ENCODE measurements at regions not wholly inside any gene's neighbourhood (a gene's known extent, or its start where the extent isn't known, plus 50 kb on each side); places are given as distances from the start of the nearest gene placed in this dataset.
"Not testable (repeated sequence)": the region's sequence is repeated elsewhere in the genome, so short reads cannot be mapped to it uniquely, and the experiment has no call there.

GRCh38 chr12:125860672-125861288, 795.5 kb downstream of the AACS start:
- DNase-seq (ENCODE audit: insufficient read length, low spot score) (no peak), FAIRE-seq (no peak)
- TF ChIP-seq CTCF (IDR thresholded peaks at IDR 0.05; ENCODE audit: insufficient read depth, missing control alignments): no peak

DNA sequence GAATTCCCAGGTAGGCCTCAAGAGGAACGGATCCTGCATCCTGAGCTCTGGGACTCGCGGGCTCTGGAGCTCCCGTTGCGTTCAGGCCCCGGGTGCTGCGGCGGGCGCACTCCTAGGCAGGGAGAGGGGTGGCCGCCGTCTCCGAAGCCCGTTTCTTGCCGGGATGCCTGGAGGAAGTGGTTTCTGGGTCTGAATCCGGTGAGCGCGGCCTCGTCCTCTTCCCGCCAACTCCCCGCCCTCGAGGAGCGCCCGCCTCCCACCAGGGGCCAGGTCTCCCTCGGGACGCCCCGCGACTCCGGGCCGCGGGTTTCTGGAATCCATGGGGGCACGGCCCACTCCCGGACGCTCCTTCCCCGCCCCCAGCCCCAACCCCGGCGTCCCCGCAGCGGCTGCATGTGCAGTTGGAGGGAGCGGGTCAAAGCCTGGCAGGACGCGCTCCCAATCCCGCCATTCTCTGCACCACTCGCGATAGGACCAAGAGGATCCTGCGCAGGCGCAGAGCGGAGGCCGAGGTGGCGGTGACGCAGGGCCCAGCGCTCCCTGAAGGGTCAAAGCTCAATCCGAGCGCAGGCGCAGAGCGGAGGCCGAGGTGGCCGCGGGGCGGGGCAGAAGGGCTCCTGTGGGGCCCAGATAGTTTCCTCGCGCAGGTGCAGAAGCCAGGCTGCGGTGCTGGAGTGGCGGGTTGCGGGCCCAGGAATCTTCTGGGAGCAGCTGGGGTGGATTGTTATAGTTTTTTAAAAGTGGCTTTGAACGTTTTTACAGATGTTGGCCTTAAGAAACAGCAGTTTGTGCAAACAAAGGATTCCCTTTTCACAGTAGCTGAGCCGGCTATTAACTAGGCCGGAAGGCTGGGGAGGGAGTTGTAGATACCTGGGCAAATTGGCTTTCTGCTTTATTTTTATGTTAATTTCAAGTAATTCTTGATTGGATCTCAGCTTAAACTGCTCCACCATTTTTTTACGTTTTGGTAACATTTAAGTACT, 796.4 kb downstream of the AACS start:
- DNase-seq (ENCODE audit: insufficient read length, low spot score): no peak

GRCh38 chr12:125865236-125865635, 800.0 kb downstream of the AACS start:
- DNase-seq (ENCODE audit: insufficient read length, low spot score); FAIRE-seq: not testable (repeated sequence)

More for the DNA sequence above, 796.4 kb downstream of the AACS start:
- no peak for TF ChIP-seq CTCF (IDR thresholded peaks at IDR 0.05; ENCODE audit: insufficient read depth, missing control alignments)
- FAIRE-seq: no peak

GRCh38 chr12:125871811-125872594, 806.8 kb downstream of the AACS start:
- no peak for TF ChIP-seq CTCF (IDR thresholded peaks at IDR 0.05; ENCODE audit: insufficient read depth, missing control alignments)
- FAIRE-seq (no peak), DNase-seq (ENCODE audit: insufficient read length, low spot score) (no peak)

DNA sequence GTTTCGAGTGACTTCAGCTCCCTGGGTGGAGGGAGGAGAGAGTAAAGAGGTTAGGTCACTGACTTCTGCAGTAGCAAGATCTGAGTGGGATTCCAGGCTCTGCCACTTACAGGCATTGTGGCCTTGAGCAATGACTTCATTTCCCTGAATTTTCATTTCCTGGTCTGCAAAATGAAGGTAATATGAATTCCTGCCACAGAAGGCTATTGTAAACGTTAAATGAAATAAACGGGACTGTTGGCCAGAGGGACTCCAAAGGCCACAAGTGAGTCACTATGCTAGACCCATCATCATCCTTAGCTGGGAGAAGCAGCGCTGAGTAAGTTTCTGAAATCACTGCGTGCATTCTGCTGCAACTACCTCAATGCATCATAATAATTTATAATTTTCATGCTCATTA, 807.8 kb downstream of the AACS start:
- FAIRE-seq (no peak), DNase-seq (ENCODE audit: insufficient read length, low spot score) (no peak)
- no peak for TF ChIP-seq CTCF (IDR thresholded peaks at IDR 0.05; ENCODE audit: insufficient read depth, missing control alignments)

GRCh38 chr12:125878483-125878882, 813.2 kb downstream of the AACS start:
- TF ChIP-seq CTCF (IDR thresholded peaks at IDR 0.05; ENCODE audit: insufficient read depth, missing control alignments): no peak
- FAIRE-seq: no peak
- DNase-seq (ENCODE audit: insufficient read length, low spot score): no peak

DNA sequence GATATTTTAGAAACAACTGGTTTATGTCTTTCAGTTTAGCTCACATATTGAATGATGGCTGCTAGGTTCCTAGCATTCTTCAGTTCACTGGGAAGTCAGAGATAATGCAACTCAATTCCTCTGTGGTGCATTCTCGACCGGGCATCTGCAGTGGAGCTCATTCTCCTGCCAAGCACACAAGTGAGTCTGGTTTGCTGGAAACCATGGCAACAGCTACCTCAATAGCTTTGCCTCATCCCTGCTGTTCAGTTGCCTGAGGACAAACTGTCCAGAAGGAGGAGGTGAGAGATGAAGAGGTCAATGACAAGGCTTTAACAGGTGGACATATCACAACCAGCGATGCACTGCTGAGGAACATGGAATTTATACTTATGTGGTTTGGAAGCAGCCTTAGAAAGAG, 816.9 kb downstream of the AACS start:
- FAIRE-seq (no peak), DNase-seq (ENCODE audit: insufficient read length, low spot score) (no peak)

More for the DNA sequence above, 816.9 kb downstream of the AACS start:
- TF ChIP-seq CTCF (IDR thresholded peaks at IDR 0.05; ENCODE audit: insufficient read depth, missing control alignments): no peak
